GM19239 (cell line): ENCODE measurements at regions not wholly inside any gene's neighbourhood (a gene's known extent, or its start where the extent isn't known, plus 50 kb on each side); places are given as distances from the start of the nearest gene placed in this dataset.
A peak's percentile ranks its signal among the peaks of the same experiment; 100 is the strongest.

Experiments
- DNase-seq: peaks from one replicate; pipeline ENCODE4 v3.0.0; 2011; ENCODE audit warnings: low spot score; ENCODE audit not compliant: insufficient read length
- FAIRE-seq: peaks from 2 replicates; lab custom pipeline; 2011; peaks lifted over from hg19 to GRCh38; lab: Jason Lieb, UNC

DNA sequence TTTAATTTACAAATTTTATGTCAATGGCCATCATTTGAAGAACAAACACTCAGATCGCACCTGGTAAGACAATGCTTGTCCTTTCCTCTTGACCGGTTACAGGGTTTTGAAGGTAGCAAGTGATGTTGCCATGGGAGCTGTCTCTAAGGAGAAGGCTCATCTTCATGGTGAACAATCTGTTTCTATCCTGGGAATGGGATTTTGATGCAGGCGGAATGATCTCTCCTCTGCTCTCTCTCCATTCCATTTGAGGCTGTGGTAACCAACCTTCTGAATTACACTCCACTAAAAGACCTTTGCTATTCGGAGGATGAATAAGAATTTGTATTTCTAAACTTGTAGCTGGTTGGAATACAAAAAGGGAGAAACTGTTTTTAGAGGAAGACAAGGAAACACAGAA is 57.9 kb upstream of the SLC5A9 start:
- FAIRE-seq (no peak), DNase-seq (no peak)

DNA sequence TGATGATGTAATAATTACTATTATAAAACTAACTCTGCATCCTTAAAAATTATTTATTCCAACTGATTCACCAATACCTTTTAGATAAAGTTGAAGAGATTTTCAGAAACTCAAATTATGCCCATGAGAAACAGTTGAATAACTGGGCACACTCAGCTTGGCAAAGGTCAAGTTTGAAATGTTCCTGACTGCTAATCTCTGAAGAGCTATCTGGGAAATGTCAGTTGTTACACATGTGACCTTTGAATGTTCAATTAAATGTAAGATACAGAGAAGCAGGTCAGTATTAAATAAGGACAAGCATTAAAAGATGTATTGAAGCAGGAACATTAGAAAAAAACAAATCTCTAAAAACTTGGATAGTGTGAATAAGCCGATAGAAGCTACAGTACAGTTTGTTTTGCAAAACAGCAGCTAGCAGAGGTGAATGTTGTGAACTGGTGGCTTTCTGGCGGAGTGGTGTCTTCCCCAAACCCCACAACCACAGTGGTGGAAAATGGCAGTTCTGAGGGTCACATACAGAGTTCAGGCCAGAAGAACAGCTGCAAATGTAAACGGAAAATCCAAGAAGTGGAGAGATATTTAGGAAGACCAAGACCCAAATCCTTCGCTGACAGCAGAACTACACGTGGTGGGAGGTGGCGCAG is 61.9 kb upstream of the SLC5A9 start:
- DNase-seq (no peak), FAIRE-seq (no peak)

DNA sequence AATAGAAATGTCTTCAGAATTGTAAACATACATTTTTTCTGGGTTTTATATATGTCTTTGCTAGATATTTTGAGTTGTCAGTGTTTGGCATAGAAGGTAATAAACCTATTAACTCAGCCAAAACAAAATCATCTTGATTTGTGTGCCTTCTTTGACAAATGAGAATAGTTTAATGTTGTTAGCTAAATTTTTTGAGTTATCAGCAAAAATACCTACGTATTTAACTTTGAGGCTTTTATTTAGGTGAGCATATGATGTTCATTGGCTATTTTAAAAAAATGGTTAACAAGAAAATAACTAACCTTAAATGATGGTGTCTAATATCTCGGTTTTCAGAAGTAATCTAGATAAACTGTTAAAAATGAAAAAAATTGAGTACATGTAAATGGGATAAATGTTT is 83.2 kb upstream of the SLC5A9 start:
- DNase-seq (no peak), FAIRE-seq (no peak)

DNA sequence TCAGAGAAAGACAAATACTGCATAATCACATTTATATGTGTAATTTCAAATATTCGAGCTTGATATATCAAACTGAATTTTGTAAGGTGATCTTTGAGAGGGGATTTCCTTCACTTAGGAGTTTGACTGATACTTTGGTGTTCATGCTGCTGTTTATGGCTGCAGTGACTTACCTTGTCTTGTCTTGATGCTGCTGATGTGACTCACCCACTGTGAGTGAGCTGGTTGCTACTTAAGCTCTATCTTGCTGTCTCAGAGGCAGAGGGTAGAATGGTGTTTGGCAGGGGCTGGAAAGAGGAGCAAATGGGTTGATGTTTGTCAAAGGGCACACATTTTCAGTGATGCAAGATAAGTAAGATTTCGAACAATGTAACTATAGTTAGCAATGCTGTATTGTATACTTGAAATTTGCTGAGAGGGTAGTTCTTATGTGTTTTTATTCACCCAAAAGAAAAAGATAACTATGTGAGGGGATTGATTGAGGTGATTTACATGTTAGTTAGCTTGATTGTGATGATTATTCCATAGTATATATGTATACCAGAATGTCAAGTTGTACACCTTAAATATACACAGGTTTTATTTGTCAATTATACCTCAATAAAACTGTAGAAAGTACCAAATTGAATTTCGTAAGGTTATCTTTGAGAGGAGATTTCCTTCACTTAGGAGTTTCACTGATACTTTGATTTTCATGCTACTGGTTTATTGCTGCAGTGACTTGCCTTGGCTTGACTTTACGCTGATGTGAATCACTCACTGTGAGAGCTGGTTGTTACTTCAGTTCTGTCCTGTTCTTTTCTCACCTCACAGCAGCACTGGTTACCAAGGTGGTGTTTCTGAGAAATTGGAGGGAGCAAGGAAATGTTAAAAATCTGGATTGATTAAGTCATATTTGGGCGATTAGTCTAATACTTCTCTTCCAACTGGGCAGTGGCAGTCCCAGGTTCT is 94.5 kb upstream of the SLC5A9 start:
- DNase-seq (no peak), FAIRE-seq (no peak)

DNA sequence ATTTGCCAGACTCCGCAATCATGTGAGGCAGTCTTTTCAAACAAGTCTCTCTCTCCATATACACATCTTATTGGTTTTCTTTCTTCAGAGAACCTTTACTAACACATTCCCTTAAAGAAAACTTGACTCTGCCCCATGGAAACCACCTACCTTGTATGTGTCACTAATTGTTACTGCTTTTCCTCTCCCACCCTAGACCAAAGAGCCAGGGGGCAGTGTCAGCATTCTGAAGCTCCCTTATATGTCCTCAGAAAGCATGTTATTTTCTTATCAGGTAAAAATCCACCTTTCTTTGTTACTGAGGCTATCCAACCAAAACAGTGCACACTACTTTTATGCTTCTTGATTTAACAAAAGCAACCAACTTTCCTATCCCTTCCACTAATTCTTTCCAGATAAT is 98.9 kb upstream of the SLC5A9 start:
- FAIRE-seq (no peak), DNase-seq (no peak)

DNA sequence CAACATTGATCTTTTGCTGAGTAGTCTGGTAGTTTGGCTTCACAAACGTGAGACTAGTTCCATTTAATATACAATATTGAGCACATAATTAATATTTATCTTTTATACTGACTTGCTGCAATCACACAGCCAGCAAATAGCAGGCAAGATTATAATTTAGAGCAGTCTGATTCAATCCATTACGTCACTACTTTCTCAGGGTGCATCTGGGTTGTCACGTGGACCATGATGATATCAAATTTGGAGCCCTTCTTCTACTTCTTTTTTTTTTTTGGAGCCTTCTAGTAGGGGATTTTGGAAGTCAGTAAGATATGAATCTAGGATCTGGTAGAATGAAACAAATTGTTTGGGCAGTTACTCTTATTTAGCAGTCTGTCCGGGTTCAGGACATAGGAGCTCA is 100.6 kb upstream of the SLC5A9 start:
- no peak for FAIRE-seq

DNA sequence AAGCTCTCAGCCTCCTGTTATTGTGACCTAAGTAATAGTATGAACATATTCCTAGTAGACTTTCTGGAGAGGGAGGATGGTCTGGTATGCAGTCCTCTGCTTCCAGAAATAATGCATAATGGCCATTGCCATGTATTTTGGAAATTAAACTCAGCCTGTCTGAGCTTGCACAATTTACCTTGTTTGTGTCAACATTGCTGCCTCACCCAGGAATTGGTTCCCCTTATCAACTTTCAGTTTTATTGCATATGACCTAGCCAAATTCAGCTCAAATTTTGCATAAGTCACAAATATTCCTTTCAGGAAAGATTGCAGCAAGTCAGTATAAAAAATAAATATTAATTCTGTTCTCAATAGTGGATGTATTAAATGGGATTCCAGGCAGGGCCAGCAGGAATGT is 101.9 kb upstream of the SLC5A9 start:
- FAIRE-seq (no peak), DNase-seq (no peak)

More for the DNA sequence above, 100.6 kb upstream of the SLC5A9 start:
- no peak for DNase-seq

DNA sequence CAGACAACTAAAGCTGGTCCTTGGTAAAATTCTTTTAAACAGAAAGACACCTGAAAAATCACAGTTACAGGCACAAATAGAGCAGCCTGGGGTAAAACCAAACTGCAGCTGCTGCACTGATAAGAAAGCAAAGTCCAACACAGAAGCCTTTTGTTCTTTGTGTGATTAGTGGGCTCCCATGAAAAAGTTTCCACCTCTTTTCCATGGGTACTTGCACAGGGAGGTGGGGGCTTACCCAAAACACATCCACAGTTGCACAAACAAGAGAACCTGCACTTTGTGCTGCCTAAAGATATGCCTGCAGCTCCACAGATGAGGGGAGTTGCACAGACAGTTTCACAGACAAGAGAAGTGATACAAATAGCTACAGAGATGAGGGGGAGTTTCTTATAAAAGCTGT is 106.7 kb upstream of the SLC5A9 start:
- DNase-seq (no peak), FAIRE-seq (no peak)

DNA sequence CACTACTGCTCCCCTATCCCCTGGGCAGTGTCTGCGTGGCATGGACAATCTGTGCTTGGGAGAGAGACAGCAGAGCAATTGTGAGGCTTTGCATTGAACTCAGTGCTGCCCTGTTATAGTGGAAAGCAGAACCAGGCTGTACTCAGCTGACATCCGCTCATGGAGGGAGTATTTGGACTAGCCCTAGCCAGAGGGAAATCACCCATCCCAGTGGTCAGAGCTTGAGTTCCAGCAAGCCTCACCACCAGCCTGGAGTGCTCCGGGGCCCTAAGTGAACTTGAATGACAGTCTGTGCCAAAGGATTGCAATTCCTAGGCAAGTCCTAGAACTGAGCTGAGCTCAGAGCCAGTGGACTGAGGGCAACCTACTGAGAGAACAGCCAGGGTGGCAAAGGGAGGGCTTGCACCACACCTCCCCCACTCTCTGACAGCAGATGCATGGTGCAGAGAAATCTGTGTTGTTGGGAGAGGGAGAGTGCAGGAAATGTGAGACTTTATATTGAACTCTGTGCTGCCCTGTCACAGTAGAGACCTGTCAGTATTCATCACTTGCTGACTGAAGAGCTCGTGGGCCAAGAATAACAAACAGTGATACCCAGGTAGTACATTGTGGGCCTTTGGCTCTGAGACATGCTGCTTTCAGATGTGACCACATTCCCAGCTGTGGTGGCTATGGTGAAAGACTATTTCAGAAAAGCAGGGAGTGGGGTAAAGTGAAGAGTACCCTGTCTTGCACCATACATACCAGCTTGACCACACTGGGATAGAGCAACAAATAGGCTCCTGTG is 107.7 kb upstream of the SLC5A9 start:
- DNase-seq: no peak
- no peak for FAIRE-seq

DNA sequence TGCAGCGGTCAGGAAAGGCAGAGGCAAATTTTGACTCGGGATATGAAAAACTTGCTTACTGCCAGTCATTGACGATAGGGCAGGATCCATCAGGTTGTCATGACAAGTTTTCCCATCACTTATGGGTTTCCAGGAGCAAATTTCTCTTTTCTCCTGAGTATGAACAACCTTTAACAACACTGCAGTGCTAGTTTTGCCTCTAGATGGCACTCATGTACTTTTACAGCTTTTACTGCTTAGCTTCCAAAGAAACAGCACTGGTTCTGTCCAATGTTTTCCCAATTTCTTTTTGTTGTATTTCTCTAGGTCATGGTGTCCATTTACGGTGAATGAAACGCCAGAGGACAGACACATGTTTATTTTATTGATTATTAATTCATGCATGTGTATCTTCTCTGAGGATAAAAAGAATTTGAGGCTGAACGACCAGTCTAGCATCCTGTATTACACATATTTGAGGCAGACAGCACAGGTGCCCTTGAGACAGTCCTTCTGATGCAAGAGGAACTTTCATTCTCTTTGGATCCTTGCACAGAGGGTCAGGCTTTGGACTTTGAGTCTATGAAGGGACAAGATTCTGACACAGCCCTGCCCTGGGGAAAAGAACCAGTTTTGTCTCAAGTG is 112.3 kb upstream of the TRABD2B start:
- FAIRE-seq (peak; percentile 87), DNase-seq (no peak)

DNA sequence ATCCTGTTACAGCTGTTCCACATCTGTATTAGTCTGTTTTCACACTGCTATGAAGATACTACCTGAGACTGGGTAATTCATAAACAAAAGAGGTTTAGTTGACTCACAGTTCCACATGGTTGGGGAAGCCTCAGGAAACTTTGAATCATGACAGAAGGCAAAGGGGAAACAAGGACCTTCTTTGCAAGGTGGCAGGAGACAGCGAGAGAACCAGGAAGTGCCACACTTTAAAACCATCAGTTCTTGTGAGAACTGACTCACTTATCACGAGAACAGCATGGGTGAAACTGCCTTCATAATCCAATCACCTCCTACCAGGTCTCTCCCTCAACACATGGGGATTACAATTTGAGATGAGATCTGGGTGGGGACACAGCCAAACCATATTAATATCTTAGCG is 110.3 kb upstream of the TRABD2B start:
- no peak for FAIRE-seq
- no peak for DNase-seq

DNA sequence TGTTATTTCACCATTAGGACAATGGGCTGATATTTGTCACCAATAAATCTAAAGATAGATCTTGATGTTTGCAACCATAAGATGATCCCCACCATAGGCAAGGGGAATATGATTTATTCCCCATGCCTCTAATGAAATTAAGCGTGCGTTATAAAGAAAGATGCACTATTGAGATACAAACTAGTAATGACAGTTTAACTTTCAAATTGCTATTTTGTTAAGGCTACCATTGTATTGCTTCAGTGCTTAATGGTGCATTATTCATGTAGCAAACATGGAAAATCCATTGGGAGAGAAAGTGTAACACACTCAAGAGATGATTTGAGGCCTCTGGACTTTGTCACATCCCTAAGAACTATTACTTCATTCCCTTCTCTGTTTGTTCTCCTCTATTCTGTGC is 108.9 kb upstream of the TRABD2B start:
- DNase-seq (no peak), FAIRE-seq (no peak)

DNA sequence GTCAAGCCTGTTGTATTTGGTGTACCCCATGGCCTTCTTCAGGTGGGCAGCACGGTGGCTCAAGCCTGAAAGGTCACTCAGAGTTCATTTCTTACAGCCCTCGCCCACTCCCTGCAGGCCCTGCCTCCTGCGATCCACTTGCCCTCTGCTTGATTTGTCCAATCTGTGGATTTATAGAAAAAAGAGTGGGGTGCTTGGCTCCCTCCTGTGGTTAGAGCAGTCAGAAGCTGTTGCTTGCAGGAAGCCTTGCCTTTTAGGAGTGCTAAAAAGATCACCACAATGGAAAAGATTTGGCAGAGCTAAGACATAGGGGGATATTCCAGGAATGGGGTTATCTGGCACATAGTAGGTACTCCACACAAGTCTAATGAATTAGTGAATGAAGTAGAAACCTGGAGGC is 108.0 kb upstream of the TRABD2B start:
- DNase-seq (no peak), FAIRE-seq (no peak)

DNA sequence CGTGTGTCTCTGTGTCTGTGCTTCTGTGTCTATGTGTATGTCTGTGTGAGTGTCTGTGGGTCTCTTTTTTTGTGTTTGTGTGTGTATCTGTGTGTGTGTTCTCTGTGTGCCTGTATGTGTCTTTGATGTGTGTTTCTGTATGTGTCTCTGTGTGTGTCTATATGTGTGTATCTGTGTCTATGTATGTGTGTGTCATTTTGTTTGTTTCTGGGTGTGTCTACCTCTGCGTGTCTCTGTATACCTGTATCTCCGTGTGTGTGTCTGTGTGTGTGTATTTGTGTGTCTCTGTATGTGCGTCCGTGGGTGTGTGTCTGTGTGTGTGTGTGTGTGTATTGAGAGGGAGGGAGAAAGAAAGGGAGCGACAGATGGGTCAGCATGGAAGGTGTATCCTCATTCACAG is 106.3 kb upstream of the TRABD2B start:
- no peak for FAIRE-seq
- DNase-seq: no peak

DNA sequence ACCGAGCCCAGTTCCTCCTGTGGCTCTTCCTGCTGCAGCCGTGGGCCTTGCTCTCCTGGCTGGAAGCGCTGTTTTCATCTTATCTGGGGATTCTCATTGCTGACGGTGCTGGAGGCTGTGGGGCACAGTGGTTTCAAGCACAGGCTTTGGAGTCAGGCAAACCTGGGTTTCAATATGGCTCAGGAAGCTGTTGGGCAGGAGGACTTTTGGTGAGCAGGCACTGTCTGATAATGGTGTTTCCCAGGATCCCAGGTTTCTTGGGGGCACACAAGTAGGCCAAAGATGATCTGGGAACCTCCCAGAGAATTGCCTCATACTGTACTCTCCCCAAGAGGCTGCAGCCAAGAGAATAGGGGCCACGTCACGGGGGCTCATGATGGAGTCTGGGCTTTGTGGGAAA is 105.6 kb upstream of the TRABD2B start:
- DNase-seq (no peak), FAIRE-seq (no peak)

DNA sequence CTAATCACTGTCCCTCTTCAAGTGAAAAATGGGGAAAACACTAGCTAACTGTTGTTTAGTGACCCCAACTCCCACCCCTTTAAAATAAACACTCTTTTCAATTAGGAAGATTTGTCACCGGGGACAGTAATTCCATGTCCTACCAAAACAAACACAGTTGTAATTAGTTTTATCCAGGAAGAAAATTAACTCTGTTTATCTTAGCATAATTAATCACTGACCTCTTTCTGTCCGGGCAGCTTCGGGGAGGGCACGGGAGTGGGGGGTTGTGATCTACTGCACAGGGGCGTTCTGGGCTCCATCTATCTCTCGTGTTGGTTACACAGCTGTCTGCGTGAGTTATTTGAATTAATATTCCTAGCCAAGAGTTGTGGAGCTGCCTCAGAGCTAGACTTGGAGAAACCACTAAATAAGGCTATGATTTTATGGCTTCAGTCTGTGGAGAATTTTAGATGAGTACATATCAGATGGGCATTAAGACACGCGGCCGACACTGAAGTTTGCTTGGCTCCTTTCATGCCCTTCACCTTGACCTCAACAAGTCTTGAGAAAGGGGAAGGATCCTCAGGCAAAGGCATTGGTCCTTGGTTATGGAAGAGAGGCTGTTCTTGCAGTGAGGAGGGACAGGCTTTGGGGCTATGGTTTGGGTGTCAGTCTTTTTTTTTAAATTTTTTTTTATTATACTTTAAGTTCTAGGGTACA is 102.0 kb upstream of the TRABD2B start:
- FAIRE-seq (no peak), DNase-seq (no peak)

DNA sequence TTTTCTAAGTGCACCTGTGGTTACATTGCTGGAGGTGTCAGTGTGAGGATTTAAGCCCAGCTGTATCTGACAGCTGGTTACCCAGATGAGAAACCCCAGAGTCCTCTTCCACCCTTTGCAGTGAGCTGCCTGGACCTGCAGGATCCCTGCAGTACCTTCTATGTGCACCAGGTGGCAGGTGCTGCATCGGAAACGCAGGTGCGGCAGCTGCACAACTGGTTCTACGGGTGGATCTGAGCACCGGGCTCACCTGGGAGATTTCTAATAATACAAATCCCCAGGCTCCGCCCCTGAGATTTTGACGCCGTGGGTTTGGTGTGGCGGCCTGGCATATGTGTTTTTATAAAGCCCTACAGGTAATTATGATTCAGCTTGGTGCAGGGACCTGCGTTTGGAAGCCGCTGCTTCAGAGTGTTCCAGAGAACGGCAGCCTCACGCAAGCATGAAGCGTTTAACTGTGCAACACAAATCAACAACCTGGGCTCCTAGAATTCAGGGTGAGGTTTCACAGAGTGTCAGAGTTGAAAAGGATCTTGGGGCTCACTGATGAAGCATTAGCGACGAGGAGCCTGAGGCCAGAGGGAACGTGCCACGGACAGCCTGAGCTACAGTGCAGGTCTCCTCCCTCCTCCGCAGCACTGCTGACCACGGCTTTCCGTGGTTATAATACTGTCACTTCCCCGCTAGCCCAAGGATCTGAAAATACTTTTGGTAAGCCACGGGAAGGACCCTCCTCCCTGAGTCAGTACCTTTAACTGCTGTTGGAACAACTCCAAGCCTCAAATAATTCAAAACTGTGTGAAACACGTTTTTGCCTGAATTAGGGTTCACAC is 96.7 kb upstream of the TRABD2B start:
- DNase-seq: peak; percentile 80
- peak; percentile 82 for FAIRE-seq

DNA sequence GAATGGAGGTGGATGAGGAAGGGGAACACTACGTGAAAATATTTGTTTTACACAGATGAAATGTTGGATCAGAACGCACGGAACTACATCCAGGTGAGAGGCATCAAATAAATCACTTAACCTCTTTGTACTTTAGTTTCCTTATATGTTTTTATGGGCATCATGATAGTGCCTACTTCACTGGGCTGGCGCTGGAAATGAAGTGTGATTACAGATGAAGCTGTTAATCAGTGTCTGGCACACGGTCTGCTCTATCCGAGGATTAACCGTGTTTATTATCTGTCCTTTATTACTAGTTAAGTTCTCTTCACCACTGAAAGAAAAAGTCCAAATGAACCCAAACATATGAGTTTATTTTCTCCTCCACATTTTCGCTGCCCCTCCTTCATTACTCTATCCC is 96.0 kb upstream of the TRABD2B start:
- DNase-seq (no peak), FAIRE-seq (no peak)

DNA sequence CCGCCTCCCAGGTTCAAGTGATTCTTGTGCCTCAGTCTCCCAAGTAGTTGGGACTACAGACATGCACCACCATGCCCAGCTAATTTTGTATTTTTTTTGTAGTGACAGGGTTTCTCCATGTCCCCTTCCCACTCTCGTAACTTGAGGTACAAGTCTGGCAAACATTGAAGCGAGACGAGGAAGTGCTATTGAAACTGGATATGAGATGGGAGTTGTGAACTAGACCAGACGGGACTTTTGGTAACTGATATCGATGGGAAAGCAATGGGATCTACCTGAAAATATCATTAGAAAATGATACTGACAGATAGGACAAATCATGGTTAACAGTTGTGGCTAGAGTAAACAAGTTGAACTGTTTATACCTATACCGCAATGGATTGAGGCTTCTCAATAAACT is 95.2 kb upstream of the TRABD2B start:
- DNase-seq (no peak), FAIRE-seq (no peak)
